SK-N-SH treated with all-trans-retinoic acid at 6 μM for 48 hours (cell line): ENCODE measurements at regions not wholly inside any gene's neighbourhood (a gene's known extent, or its start where the extent isn't known, plus 50 kb on each side); places are given as distances from the start of the nearest gene placed in this dataset.

Source experiments
- ARNTL ChIP-seq: fragments of 450-650 bp; formaldehyde crosslinking; IDR thresholded peaks from 2 replicates; pipeline ENCODE4 v1.5.0; 2020; ENCODE audit warnings: low read depth, mild to moderate bottlenecking, moderate library complexity, borderline replicate concordance
- BACH2 ChIP-seq: fragments of 250-450 bp; sonication (Bioruptor Pico); IDR thresholded peaks from 2 replicates; pipeline ENCODE4 v1.9.0; 2021; ENCODE audit warnings: mild to moderate bottlenecking, borderline replicate concordance
- CREB5 ChIP-seq: fragments of 250-450 bp; sonication (Bioruptor Pico); IDR thresholded peaks from 2 replicates; pipeline ENCODE4 v1.5.1; 2020; ENCODE audit warnings: low read depth, mild to moderate bottlenecking, moderate library complexity
- CSDC2 ChIP-seq: fragments of 250-450 bp; sonication (Bioruptor Pico); IDR thresholded peaks from 2 replicates; pipeline ENCODE4 v1.5.0; 2020; ENCODE audit warnings: mild to moderate bottlenecking, moderate library complexity
- CSRNP3 ChIP-seq: fragments of 250-450 bp; sonication (Bioruptor Pico); IDR thresholded peaks from 2 replicates; pipeline ENCODE4 v1.5.1; 2021; ENCODE audit warnings: mild to moderate bottlenecking, moderate library complexity
- OSR1 ChIP-seq: fragments of 250-450 bp; sonication (Bioruptor Pico); IDR thresholded peaks from 2 replicates; pipeline ENCODE4 v1.8.0; 2022; ENCODE audit warnings: moderate library complexity, mild to moderate bottlenecking, inconsistent platforms
- POU6F1 ChIP-seq: fragments of 250-450 bp; sonication (Bioruptor Pico); IDR thresholded peaks from 2 replicates; pipeline ENCODE4 v1.8.0; 2021; ENCODE audit warnings: low read depth, mild to moderate bottlenecking, moderate library complexity, borderline replicate concordance
- SNAI2 ChIP-seq: fragments of 250-450 bp; sonication (Bioruptor Pico); IDR thresholded peaks from 2 replicates; pipeline ENCODE4 v1.5.0; 2020; ENCODE audit warnings: mild to moderate bottlenecking, moderate library complexity
- TOX ChIP-seq: fragments of 250-450 bp; sonication (Bioruptor Pico); IDR thresholded peaks from 2 replicates; pipeline ENCODE4 v1.8.0; 2021; ENCODE audit warnings: mild to moderate bottlenecking, moderate library complexity, borderline replicate concordance
- ZC3H10 ChIP-seq: fragments of 250-450 bp; sonication (Bioruptor Pico); IDR thresholded peaks from 2 replicates; pipeline ENCODE4 v1.5.1; 2021; ENCODE audit warnings: mild to moderate bottlenecking, moderate library complexity
- TF ChIP-seq, protein P1 (sequence below): fragments of 250-450 bp; sonication (Bioruptor Pico); IDR thresholded peaks from 2 replicates; pipeline ENCODE4 v1.8.0; 2020; ENCODE audit warnings: mild to moderate bottlenecking, moderate library complexity, borderline replicate concordance

DNA sequence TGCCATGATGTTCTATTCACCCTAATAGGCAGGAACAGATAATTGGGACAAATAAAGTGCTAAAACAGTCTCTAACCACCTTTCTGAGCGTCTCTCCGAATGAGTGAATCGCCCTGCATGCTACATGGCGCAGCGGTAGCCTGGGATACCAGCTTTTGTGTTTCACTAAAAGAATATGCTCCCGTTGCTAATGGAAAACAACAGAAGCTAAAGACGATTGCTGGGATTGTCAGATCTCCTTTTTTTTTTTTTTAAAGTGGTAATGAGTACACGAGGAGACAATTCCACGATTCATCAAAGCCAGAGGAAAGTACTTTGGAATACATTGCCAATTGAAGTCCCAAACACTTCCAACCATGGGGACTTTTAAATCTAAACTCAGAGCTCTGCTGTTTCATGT is 1815.3 kb upstream of the CELF4 start:
- TF ChIP-seq ZC3H10 (CRISPR knock-in tag) (no peak), ARNTL (CRISPR knock-in tag) (no peak), CSRNP3 (CRISPR knock-in tag) (no peak), OSR1 (CRISPR knock-in tag) (no peak), CSDC2 (no peak), SNAI2 (no peak), CREB5 (CRISPR knock-in tag) (no peak), BACH2 (CRISPR knock-in tag) (no peak), TOX (CRISPR knock-in tag) (no peak), POU6F1 (CRISPR knock-in tag) (no peak)
- TF ChIP-seq, protein P1, sequence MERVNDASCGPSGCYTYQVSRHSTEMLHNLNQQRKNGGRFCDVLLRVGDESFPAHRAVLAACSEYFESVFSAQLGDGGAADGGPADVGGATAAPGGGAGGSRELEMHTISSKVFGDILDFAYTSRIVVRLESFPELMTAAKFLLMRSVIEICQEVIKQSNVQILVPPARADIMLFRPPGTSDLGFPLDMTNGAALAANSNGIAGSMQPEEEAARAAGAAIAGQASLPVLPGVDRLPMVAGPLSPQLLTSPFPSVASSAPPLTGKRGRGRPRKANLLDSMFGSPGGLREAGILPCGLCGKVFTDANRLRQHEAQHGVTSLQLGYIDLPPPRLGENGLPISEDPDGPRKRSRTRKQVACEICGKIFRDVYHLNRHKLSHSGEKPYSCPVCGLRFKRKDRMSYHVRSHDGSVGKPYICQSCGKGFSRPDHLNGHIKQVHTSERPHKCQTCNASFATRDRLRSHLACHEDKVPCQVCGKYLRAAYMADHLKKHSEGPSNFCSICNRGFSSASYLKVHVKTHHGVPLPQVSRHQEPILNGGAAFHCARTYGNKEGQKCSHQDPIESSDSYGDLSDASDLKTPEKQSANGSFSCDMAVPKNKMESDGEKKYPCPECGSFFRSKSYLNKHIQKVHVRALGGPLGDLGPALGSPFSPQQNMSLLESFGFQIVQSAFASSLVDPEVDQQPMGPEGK (CRISPR knock-in tag): no peak
